ENCODE measurements at regions not wholly inside any gene's neighbourhood (a gene's known extent, or its start where the extent isn't known, plus 50 kb on each side); places are given as distances from the start of the nearest gene placed in this dataset.

DNA sequence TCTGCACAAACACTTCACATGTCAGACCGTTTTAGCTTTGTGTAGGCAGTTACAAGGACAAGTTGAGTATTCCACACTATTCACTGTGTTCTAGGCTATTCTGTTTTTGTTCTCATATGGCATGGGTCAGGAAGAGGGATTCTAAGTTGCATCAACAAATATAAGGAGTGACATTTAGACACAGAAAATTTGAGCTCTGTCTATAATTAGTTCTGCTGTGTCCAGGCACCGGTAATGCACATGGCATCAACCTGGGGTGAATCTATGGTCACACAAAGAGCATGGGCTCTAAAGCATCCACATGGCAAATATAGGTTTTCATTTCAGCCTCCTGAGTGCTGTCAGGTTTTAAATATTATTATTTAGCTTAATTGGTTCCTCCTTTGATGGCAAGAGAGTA is 130.4 kb upstream of the PMFBP1 start:
- no peaks in the 10 kb centered on the region for H3K4me1 ChIP-seq (ENCODE audit: low read depth)
- TF ChIP-seq, protein P1, sequence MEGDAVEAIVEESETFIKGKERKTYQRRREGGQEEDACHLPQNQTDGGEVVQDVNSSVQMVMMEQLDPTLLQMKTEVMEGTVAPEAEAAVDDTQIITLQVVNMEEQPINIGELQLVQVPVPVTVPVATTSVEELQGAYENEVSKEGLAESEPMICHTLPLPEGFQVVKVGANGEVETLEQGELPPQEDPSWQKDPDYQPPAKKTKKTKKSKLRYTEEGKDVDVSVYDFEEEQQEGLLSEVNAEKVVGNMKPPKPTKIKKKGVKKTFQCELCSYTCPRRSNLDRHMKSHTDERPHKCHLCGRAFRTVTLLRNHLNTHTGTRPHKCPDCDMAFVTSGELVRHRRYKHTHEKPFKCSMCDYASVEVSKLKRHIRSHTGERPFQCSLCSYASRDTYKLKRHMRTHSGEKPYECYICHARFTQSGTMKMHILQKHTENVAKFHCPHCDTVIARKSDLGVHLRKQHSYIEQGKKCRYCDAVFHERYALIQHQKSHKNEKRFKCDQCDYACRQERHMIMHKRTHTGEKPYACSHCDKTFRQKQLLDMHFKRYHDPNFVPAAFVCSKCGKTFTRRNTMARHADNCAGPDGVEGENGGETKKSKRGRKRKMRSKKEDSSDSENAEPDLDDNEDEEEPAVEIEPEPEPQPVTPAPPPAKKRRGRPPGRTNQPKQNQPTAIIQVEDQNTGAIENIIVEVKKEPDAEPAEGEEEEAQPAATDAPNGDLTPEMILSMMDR (IDR thresholded peaks at IDR 0.05): no peak
- intact Hi-C loops (cut with DNase I, micrococcal nuclease): no loop called here
- H3K4me3 ChIP-seq: no peak overlapping the region
- H3K36me3 ChIP-seq (ENCODE audit: low read depth): no peaks in the 10 kb centered on the region
- H3K9me3 ChIP-seq: no peaks in the 10 kb centered on the region
- no peak for DNase-seq
- no peak for ATAC-seq

DNA sequence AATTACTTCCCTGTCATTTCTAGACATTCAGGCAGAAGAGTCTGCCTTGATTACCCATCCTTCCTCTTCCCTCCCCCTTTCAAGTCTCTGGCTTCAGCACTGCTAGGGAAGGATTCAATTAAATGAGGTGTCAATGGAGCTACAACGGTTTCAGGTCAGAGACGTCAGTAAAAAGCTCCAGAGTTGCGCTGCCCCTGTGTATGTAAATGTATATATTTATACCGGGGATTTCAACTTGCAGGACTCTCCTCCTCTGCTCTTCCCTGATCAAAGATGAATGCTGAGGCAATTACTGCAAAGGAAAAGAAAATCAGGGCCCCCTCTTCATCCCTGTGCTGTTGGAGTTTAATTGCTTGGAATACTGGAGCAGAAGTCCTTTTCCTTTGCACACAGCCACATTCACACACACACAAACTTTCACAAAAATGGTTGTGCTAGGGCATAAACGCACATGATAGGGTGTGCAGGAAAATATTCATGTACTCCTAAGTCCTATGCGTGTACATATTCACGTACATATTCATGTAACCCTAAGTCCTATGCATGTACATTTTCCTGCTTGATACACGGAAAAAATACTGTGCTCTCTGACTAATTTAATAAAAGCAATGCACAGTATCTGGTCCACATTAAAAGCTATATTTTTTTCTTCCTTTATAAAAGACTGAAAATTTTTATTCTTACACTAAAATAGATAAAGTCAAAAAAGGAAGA is 129.7 kb upstream of the PMFBP1 start:
- H3K4me1 ChIP-seq (ENCODE audit: low read depth): no peaks in the 10 kb centered on the region
- TF ChIP-seq, protein P1 (IDR thresholded peaks at IDR 0.05): no peak
- no peaks in the 10 kb centered on the region for H3K9me3 ChIP-seq
- DNase-seq (no peak), ATAC-seq (no peak)
- intact Hi-C loops (cut with DNase I, micrococcal nuclease): no loop called here
- H3K4me3 ChIP-seq: no peak overlapping the region
- no peaks in the 10 kb centered on the region for H3K36me3 ChIP-seq (ENCODE audit: low read depth)

DNA sequence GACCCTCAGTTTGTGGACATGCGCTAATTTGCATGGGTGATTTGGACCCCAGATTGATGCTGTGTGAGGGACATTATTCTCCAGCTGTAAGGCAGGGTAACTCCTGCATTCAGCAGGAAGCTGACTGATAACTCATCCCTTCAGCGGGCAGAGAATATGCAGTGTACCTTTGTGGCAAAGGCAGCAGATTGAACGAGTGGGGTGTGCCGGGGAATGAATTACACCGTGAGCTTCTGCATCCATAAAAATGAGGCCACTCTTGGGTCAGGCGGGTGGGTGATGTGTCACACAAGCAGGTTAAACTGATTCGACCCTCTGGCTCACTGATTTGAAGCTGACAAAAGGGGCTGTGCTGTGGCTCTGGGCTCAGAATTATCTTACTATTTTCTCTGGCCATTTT is 128.9 kb upstream of the PMFBP1 start:
- Histone ChIP-seq H3K4me3 (no peak overlapping the region), H3K9me3 (no peaks in the 10 kb centered on the region), H3K4me1 (ENCODE audit: low read depth) (no peaks in the 10 kb centered on the region), H3K36me3 (ENCODE audit: low read depth) (no peaks in the 10 kb centered on the region)
- peak; percentile 81 for ATAC-seq
- peak in 2 of 3 donors; percentile 17 to 30 for DNase-seq
- TF ChIP-seq, protein P1 (IDR thresholded peaks at IDR 0.05): no peak
- intact Hi-C loops (cut with DNase I, micrococcal nuclease): no loop called here

DNA sequence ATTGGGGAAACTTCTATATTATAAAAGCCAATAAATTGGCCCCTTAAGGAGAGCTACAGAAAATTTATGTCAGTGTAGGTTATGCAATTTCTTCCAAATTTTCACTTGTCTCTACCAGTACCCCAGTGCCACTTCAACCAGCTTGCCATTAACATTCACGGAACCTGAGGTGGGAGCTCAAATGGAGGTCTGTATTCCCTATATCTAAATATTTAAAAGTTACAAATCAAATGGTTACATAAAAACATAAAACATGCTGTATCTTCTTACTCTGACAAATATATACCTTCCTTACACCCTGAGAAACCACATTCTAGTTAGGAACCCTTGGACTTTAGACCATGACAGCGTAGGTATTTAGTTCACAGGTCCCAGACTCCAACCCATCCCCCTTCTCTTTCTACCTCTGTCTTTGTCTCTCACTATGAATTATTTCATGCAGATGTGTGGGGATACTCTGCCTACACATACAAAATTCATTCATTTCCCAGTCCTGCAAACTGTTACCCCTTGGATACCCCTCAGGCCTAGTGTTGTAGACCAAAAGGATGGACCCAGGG is 127.8 kb upstream of the PMFBP1 start:
- TF ChIP-seq, protein P1 (IDR thresholded peaks at IDR 0.05): no peak
- no peak overlapping the region for H3K4me3 ChIP-seq
- ATAC-seq: peak; percentile 81
- no peaks in the 10 kb centered on the region for H3K9me3 ChIP-seq
- DNase-seq: peak in 1 of 3 donors; percentile 15
- H3K36me3 ChIP-seq (ENCODE audit: low read depth): no peaks in the 10 kb centered on the region
- intact Hi-C loops (cut with DNase I, micrococcal nuclease): no loop called here
- H3K4me1 ChIP-seq (ENCODE audit: low read depth): no peaks in the 10 kb centered on the region

DNA sequence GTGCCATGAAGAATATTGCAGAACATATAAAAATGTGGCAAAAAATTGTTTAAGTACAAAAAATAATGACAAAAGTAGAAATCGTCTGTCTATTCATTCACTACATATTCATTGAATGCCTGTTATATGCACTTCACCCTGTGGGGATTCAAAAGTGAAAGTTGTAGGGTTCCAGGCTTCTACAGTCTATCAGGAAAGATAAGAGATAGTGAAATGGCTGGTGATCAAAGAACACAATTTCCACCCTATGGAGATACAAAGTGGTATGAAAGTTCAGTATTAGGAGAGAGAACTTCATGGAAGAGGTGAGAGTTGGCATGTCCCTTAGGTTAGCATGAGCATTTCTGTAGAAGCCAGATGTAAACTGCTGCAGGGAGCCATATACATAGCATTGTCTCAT is 127.0 kb upstream of the PMFBP1 start:
- TF ChIP-seq, protein P1 (IDR thresholded peaks at IDR 0.05): no peak
- no peak overlapping the region for H3K4me3 ChIP-seq
- DNase-seq: no peak
- no peaks in the 10 kb centered on the region for H3K9me3 ChIP-seq
- H3K36me3 ChIP-seq (ENCODE audit: low read depth): no peaks in the 10 kb centered on the region
- intact Hi-C loops (cut with DNase I, micrococcal nuclease): no loop called here
- peak; percentile 45 for ATAC-seq
- H3K4me1 ChIP-seq (ENCODE audit: low read depth): no peaks in the 10 kb centered on the region
